ENCODE measurements at regions not wholly inside any gene's neighbourhood (a gene's known extent, or its start where the extent isn't known, plus 50 kb on each side); places are given as distances from the start of the nearest gene placed in this dataset.

- Histone ChIP-seq H3K27ac (no peak overlapping the region), H3K4me3 (no peak overlapping the region)
Observed at GRCh38 chr1:199678771-199679170, 348.7 kb upstream of the NR5A2 start.

GRCh38 chr1:199682081-199682480, 345.4 kb upstream of the NR5A2 start:
- no peak overlapping the region for H3K27ac ChIP-seq
- no peak overlapping the region for H3K4me3 ChIP-seq

- Histone ChIP-seq H3K27ac (no peak overlapping the region), H3K4me3 (no peak overlapping the region)
Observed at GRCh38 chr1:199684686-199685273, 342.7 kb upstream of the NR5A2 start.

GRCh38 chr1:199685369-199685768, 342.1 kb upstream of the NR5A2 start:
- Histone ChIP-seq H3K27ac (no peak overlapping the region), H3K4me3 (no peak overlapping the region)

GRCh38 chr1:199687321-199687720, 340.2 kb upstream of the NR5A2 start:
- no peak overlapping the region for H3K27ac ChIP-seq
- H3K4me3 ChIP-seq, result no peak overlapping the region

GRCh38 chr1:199688133-199688676, 339.3 kb upstream of the NR5A2 start:
- Histone ChIP-seq H3K27ac (no peak overlapping the region), H3K4me3 (no peak overlapping the region)

- no peak overlapping the region for H3K4me3 ChIP-seq
- H3K27ac ChIP-seq, result no peak overlapping the region
Observed at GRCh38 chr1:199688774-199689173, 338.7 kb upstream of the NR5A2 start.

- H3K27ac ChIP-seq, result no peak overlapping the region
- no peak overlapping the region for H3K4me3 ChIP-seq
Observed at GRCh38 chr1:199690496-199690895, 337.0 kb upstream of the NR5A2 start.

GRCh38 chr1:199691540-199691939, 336.0 kb upstream of the NR5A2 start:
- no peak overlapping the region for H3K27ac ChIP-seq
- no peak overlapping the region for H3K4me3 ChIP-seq

GRCh38 chr1:199693724-199694123, 333.8 kb upstream of the NR5A2 start:
- H3K27ac ChIP-seq, result no peak overlapping the region
- H3K4me3 ChIP-seq, result no peak overlapping the region

- no peak overlapping the region for H3K27ac ChIP-seq
Observed at GRCh38 chr1:199696225-199696624, 331.3 kb upstream of the NR5A2 start.

GRCh38 chr1:199698222-199698621, 329.3 kb upstream of the NR5A2 start:
- Histone ChIP-seq H3K27ac (no peak overlapping the region), H3K4me3 (no peak overlapping the region)

More at GRCh38 chr1:199696225-199696624, 331.3 kb upstream of the NR5A2 start:
- no peak overlapping the region for H3K4me3 ChIP-seq

- Histone ChIP-seq H3K4me3 (no peak overlapping the region), H3K27ac (no peak overlapping the region)
Observed at GRCh38 chr1:199700551-199700950, 327.0 kb upstream of the NR5A2 start.

- Histone ChIP-seq H3K4me3 (no peak overlapping the region), H3K27ac (no peak overlapping the region)
Observed at GRCh38 chr1:199701726-199702125, 325.8 kb upstream of the NR5A2 start.

- no peak overlapping the region for H3K27ac ChIP-seq
- no peak overlapping the region for H3K4me3 ChIP-seq
Observed at GRCh38 chr1:199704231-199704630, 323.3 kb upstream of the NR5A2 start.

GRCh38 chr1:199705825-199706224, 321.7 kb upstream of the NR5A2 start:
- Histone ChIP-seq H3K27ac (no peak overlapping the region), H3K4me3 (no peak overlapping the region)

- H3K4me3 ChIP-seq, result no peak overlapping the region
- H3K27ac ChIP-seq, result no peak overlapping the region
Observed at GRCh38 chr1:199706826-199707606, 320.5 kb upstream of the NR5A2 start.

GRCh38 chr1:199710974-199711373, 316.5 kb upstream of the NR5A2 start:
- no peak overlapping the region for H3K27ac ChIP-seq

GRCh38 chr1:199716729-199717128, 310.8 kb upstream of the NR5A2 start:
- Histone ChIP-seq H3K4me3 (no peak overlapping the region), H3K27ac (no peak overlapping the region)

More at GRCh38 chr1:199710974-199711373, 316.5 kb upstream of the NR5A2 start:
- no peak overlapping the region for H3K4me3 ChIP-seq

GRCh38 chr1:199719156-199719842, 308.2 kb upstream of the NR5A2 start:
- Histone ChIP-seq H3K27ac (no peak overlapping the region), H3K4me3 (no peak overlapping the region)

GRCh38 chr1:199720496-199720895, 307.0 kb upstream of the NR5A2 start:
- no peak overlapping the region for H3K4me3 ChIP-seq
- no peak overlapping the region for H3K27ac ChIP-seq
